Activated naive CD4-positive, alpha-beta T cell treated with anti-CD3 and anti-CD28 coated beads for 36 hours (primary cell): ENCODE measurements at regions not wholly inside any gene's neighbourhood (a gene's known extent, or its start where the extent isn't known, plus 50 kb on each side); places are given as distances from the start of the nearest gene placed in this dataset.

Experiments
- CTCF ChIA-PET: fragments of 350-600 bp; sonication (Branson Sonifier 250); formaldehyde crosslinking; loops from one replicate; lab custom pipeline; 2021; ENCODE audit warnings: antibody characterized with exemption; lab: Charles Lee
- DNase-seq: peaks from one replicate; pipeline ENCODE4 v3.0.0-alpha.2; 2020
- H3K27ac Mint-ChIP-seq: one replicate; pipeline ENCODE4 v1.8.0; 2021; ENCODE audit warnings: mild to moderate bottlenecking, mixed read lengths
- H3K27me3 Mint-ChIP-seq: one replicate; pipeline ENCODE4 v1.8.0; 2021; ENCODE audit warnings: low read depth, mixed read lengths
- H3K36me3 Mint-ChIP-seq: one replicate; pipeline ENCODE4 v1.8.0; 2021; ENCODE audit warnings: low read depth, mixed read lengths
- H3K4me1 Mint-ChIP-seq: one replicate; pipeline ENCODE4 v1.8.0; 2021; ENCODE audit warnings: low read depth, mixed read lengths
- H3K4me3 Mint-ChIP-seq: one replicate; pipeline ENCODE4 v1.8.0; 2021; ENCODE audit warnings: mild to moderate bottlenecking, moderate library complexity, mixed read lengths
- H3K9me3 Mint-ChIP-seq: one replicate; pipeline ENCODE4 v1.8.0; 2021; ENCODE audit warnings: mixed read lengths
- intact Hi-C: fragments of 100-400 bp; cut with micrococcal nuclease; formaldehyde crosslinking; loops from one replicate; pipeline ENCODE4 v1.15.1; 2023

- H3K4me1 Mint-ChIP-seq, result no peaks in the 10 kb centered on the region
- DNase-seq, result no peak
- no peaks in the 10 kb centered on the region for H3K27me3 Mint-ChIP-seq
- no peak overlapping the region for H3K4me3 Mint-ChIP-seq
- intact Hi-C loops, result no loop called here
- no peaks in the 10 kb centered on the region for H3K36me3 Mint-ChIP-seq
- CTCF ChIA-PET, result no interaction called here
- no peak overlapping the region for H3K27ac Mint-ChIP-seq
- H3K9me3 Mint-ChIP-seq, result no peaks in the 10 kb centered on the region
Observed at GRCh38 chr5:67966712-67967111, 248.8 kb upstream of the PIK3R1 start.

DNA sequence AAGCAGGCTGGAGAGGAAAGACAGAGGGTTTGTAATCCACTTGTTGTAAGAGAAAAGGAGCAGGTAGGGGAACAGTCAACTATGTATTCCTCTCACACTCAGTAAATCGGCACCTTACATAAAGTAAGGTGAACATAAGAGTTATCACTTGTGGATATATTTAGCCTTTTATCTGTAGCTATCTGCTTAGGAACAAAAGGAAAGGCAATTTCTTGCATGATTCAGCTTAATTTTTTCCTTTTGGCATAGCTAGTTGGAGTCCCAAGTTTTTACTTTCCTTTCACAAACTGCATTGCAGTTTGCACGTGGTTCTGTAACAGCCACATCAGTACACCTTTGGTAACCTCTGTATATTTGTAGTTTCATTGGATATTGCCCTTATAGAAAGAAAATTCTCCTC is 250.9 kb upstream of the PIK3R1 start:
- Mint-ChIP-seq H3K4me3 (no peak overlapping the region), H3K4me1 (no peaks in the 10 kb centered on the region), H3K36me3 (no peaks in the 10 kb centered on the region), H3K27ac (no peak overlapping the region), H3K9me3 (no peaks in the 10 kb centered on the region), H3K27me3 (no peaks in the 10 kb centered on the region)
- intact Hi-C loops, result no loop called here
- DNase-seq, result no peak
- CTCF ChIA-PET, result no interaction called here

GRCh38 chr5:67963789-67964519 is 251.6 kb upstream of the PIK3R1 start:
- H3K4me1 Mint-ChIP-seq, result no peaks in the 10 kb centered on the region
- no peaks in the 10 kb centered on the region for H3K36me3 Mint-ChIP-seq
- CTCF ChIA-PET, result no interaction called here
- H3K4me3 Mint-ChIP-seq, result no peak overlapping the region
- H3K27ac Mint-ChIP-seq, result no peak overlapping the region
- intact Hi-C loops, result no loop called here
- H3K9me3 Mint-ChIP-seq, result no peaks in the 10 kb centered on the region
- no peaks in the 10 kb centered on the region for H3K27me3 Mint-ChIP-seq
- DNase-seq, result no peak

- H3K4me3 Mint-ChIP-seq, result no peak overlapping the region
Observed at GRCh38 chr5:67960939-67961338, 254.6 kb upstream of the PIK3R1 start.

GRCh38 chr5:67957374-67957773 is 258.2 kb upstream of the PIK3R1 start:
- DNase-seq, result no peak
- Mint-ChIP-seq H3K9me3 (no peaks in the 10 kb centered on the region), H3K27me3 (peaks cover 3% of the 10 kb centered on the region), H3K27ac (no peak overlapping the region), H3K4me3 (no peak overlapping the region), H3K4me1 (no peaks in the 10 kb centered on the region), H3K36me3 (no peaks in the 10 kb centered on the region)
- CTCF ChIA-PET, result no interaction called here
- intact Hi-C loops, result no loop called here

More at GRCh38 chr5:67960939-67961338, 254.6 kb upstream of the PIK3R1 start:
- Mint-ChIP-seq H3K27me3 (no peaks in the 10 kb centered on the region), H3K36me3 (no peaks in the 10 kb centered on the region), H3K4me1 (no peaks in the 10 kb centered on the region), H3K27ac (no peak overlapping the region), H3K9me3 (no peaks in the 10 kb centered on the region)
- CTCF ChIA-PET, result no interaction called here
- intact Hi-C loops, result no loop called here
- no peak for DNase-seq

DNA sequence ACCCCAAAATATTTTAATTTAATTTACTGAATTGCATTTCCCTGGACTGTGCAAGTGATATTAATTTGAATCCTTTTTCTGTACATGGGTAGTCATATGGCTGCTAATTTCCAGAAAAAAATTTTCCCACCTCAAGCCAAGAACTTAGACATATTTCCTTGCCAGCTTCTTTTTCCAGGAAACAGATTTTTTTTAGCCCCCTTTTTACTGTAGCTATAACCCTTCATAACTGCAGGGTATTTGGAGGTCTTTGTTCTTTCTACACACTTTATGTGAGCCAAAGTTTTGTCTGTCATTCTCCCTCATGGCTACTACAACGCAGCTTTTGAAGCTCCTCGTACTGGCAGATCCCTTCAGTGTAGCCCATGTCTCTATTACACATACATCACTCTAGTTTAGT is 261.2 kb upstream of the PIK3R1 start:
- CTCF ChIA-PET, result interaction anchor here (0.5 kb wide), 1 partner anchor 1476 kb away, joined by 3 read pairs; no protein-coding TSS in a partner anchor
- Mint-ChIP-seq H3K4me3 (no peak overlapping the region), H3K9me3 (no peaks in the 10 kb centered on the region), H3K27me3 (peaks cover 3% of the 10 kb centered on the region), H3K4me1 (no peaks in the 10 kb centered on the region), H3K36me3 (no peaks in the 10 kb centered on the region), H3K27ac (no peak overlapping the region)
- no peak for DNase-seq
- intact Hi-C loops, result no loop called here

- CTCF ChIA-PET, result no interaction called here
Observed at GRCh38 chr5:67942421-67942820, 273.1 kb upstream of the PIK3R1 start.

DNA sequence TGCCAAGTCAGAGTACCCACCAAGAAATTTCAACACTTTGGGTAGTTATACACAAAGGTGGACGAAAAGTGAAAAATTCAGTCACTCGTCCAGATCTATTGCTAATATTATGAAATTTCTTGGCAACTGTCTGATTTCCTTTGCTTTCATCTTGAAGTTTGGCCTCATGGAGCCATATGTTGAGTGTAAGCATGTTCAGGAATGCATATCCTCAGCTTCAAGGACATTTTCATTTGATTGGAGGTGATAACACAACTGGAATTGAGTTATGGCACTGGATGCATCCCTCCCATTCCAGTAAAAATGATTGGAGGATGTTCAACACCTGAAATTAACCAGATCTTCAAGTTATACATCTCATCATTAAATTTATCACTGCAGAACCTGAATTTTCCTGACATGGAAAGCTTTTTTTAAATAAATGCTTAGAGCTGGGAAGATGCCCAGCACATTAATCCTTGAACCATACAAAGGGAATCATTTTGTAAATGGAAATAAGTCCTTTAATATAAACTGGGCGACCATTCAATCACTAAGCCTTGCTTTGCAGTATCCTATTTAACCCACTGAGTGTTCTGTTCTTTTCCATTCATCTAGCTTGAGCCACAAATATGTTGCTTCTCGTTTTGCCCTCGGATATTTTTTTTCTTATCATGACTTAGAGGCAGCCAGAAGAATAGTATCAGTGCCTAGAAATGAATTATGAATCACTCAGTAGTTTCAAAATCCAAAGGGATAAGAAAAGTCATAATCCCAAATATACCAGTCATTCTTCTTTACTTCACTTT is 273.7 kb upstream of the PIK3R1 start:
- intact Hi-C loops, result no loop called here
- Mint-ChIP-seq H3K9me3 (no peaks in the 10 kb centered on the region), H3K27ac (no peak overlapping the region), H3K4me1 (no peaks in the 10 kb centered on the region), H3K4me3 (no peak overlapping the region), H3K27me3 (peaks cover 4% of the 10 kb centered on the region), H3K36me3 (no peaks in the 10 kb centered on the region)
- DNase-seq, result no peak
- CTCF ChIA-PET, result interaction anchor here (0.7 kb wide), 1 partner anchor 138 kb away, joined by 3 read pairs; no protein-coding TSS in a partner anchor

More at GRCh38 chr5:67942421-67942820, 273.1 kb upstream of the PIK3R1 start:
- DNase-seq, result no peak
- H3K4me3 Mint-ChIP-seq, result no peak overlapping the region
- no peaks in the 10 kb centered on the region for H3K4me1 Mint-ChIP-seq
- no peaks in the 10 kb centered on the region for H3K36me3 Mint-ChIP-seq
- H3K27ac Mint-ChIP-seq, result no peak overlapping the region
- H3K9me3 Mint-ChIP-seq, result no peaks in the 10 kb centered on the region
- intact Hi-C loops, result no loop called here
- peaks cover 4% of the 10 kb centered on the region for H3K27me3 Mint-ChIP-seq

DNA sequence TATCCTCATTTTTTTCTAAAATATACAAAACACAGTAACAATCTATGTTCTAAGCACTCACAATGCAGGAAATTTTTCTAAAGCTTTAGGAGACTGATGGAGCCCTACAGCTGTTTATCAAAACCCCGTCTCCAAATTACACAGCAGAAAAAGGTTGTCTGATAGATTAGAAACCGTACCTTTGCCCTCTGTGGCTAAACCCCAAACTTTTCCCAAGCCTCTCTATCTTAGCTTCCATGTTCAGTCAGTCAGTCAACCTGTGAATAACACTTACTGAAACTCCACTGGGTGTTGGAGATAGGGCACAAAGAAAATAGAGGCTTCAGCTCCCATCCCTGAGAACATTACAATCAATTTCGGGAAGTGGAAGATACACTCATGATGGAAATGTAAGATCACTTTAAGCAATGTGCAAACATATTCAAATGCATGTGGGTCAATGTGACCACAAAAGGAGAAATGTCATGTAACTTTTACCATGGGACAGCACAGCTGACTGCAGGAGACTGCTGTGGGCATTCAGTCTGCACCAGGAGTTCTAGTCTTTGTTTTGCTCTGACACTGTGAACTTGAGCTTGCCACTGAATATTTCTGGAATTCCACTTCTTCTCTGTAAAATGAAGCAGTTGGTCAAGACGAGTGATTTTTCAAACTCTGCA is 279.5 kb upstream of the PIK3R1 start:
- intact Hi-C loops, result no loop called here
- Mint-ChIP-seq H3K9me3 (no peaks in the 10 kb centered on the region), H3K27ac (no peak overlapping the region), H3K27me3 (peaks cover 2% of the 10 kb centered on the region), H3K4me1 (no peaks in the 10 kb centered on the region), H3K36me3 (no peaks in the 10 kb centered on the region), H3K4me3 (no peak overlapping the region)
- no peak for DNase-seq
- CTCF ChIA-PET, result interaction anchor here (0.7 kb wide), 1 partner anchor 936 kb away, joined by 3 read pairs; no protein-coding TSS in a partner anchor

- CTCF ChIA-PET, result no interaction called here
- no peaks in the 10 kb centered on the region for H3K4me1 Mint-ChIP-seq
Observed at GRCh38 chr5:67934976-67935375, 280.6 kb upstream of the PIK3R1 start.

GRCh38 chr5:67925511-67925910 is 290.0 kb upstream of the PIK3R1 start:
- no peaks in the 10 kb centered on the region for H3K36me3 Mint-ChIP-seq
- CTCF ChIA-PET, result interaction anchor here (0.6 kb wide), 1 partner anchor 751 kb away, joined by 3 read pairs; no protein-coding TSS in a partner anchor
- intact Hi-C loops, result no loop called here
- H3K4me1 Mint-ChIP-seq, result no peaks in the 10 kb centered on the region
- peaks cover 4% of the 10 kb centered on the region for H3K27me3 Mint-ChIP-seq
- H3K9me3 Mint-ChIP-seq, result no peaks in the 10 kb centered on the region
- DNase-seq, result no peak
- no peak overlapping the region for H3K27ac Mint-ChIP-seq
- H3K4me3 Mint-ChIP-seq, result no peak overlapping the region

More at GRCh38 chr5:67934976-67935375, 280.6 kb upstream of the PIK3R1 start:
- Mint-ChIP-seq H3K36me3 (no peaks in the 10 kb centered on the region), H3K27me3 (peaks cover 2% of the 10 kb centered on the region), H3K4me3 (no peak overlapping the region), H3K27ac (no peak overlapping the region), H3K9me3 (no peaks in the 10 kb centered on the region)
- no peak for DNase-seq
- intact Hi-C loops, result no loop called here

- no peaks in the 10 kb centered on the region for H3K36me3 Mint-ChIP-seq
- H3K27ac Mint-ChIP-seq, result no peak overlapping the region
- CTCF ChIA-PET, result no interaction called here
- H3K4me1 Mint-ChIP-seq, result no peaks in the 10 kb centered on the region
- H3K4me3 Mint-ChIP-seq, result no peak overlapping the region
- H3K27me3 Mint-ChIP-seq, result peaks cover 7% of the 10 kb centered on the region
- intact Hi-C loops, result no loop called here
- H3K9me3 Mint-ChIP-seq, result peaks cover 4% of the 10 kb centered on the region
- no peak for DNase-seq
Observed at GRCh38 chr5:67921004-67921601, 294.5 kb upstream of the PIK3R1 start.
